ENCODE measurements at regions not wholly inside any gene's neighbourhood (a gene's known extent, or its start where the extent isn't known, plus 50 kb on each side); places are given as distances from the start of the nearest gene placed in this dataset.

DNA sequence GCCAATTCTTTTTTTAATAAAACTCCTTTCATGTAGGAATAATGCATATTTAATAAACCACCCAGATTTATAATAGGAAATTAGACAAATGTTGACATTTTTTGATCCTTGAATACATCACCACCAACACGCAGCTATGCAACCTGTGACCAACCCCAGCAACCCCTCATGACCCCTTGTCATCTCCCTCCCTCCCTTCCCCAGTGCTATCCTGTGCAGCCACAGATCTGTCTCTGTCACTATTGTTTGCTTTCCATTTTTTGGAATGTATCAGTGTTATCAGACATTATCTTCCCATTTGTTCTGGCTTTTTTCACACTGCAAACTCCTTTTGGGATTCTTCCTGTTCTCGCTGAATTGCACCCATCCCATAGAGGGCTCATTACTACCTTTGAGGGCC, 114.1 kb downstream of the VPREB1 start:
- TF ChIP-seq POLR2A (IDR thresholded peaks at IDR 0.05) (no peak), CTCF (IDR thresholded peaks at IDR 0.05) (no peak)

Measured in right lobe of liver (tissue), 4 donors.